SJSA1 (cell line): ENCODE measurements at regions not wholly inside any gene's neighbourhood (a gene's known extent, or its start where the extent isn't known, plus 50 kb on each side); places are given as distances from the start of the nearest gene placed in this dataset.

Experiments used
- DNase-seq, 2 experiments: peaks; one replicate each; pipeline ENCODE4 v3.0.0-alpha.2; 2015 to 2020; ENCODE audit warnings: low spot score in 2 of 2, low read depth in 1 of 2
- H3K27ac ChIP-seq: fragments of 250-450 bp; sonication (Bioruptor Pico); 2 replicates; pipeline ENCODE4 v1.5.1; 2020; ENCODE audit warnings: mild to moderate bottlenecking, moderate library complexity
- H3K27me3 ChIP-seq: fragments of 250-450 bp; sonication (Bioruptor Pico); replicated peaks from 2 replicates; pipeline ENCODE4 v1.5.1; 2020; ENCODE audit warnings: mild to moderate bottlenecking, moderate library complexity
- H3K36me3 ChIP-seq: fragments of 250-450 bp; sonication (Bioruptor Pico); 2 replicates; pipeline ENCODE4 v1.5.1; 2020; ENCODE audit warnings: mild to moderate bottlenecking
- H3K4me1 ChIP-seq: fragments of 250-450 bp; sonication (Bioruptor Pico); replicated peaks from 2 replicates; pipeline ENCODE4 v1.6.1; 2021; ENCODE audit warnings: mild to moderate bottlenecking
- H3K4me3 ChIP-seq: fragments of 250-450 bp; sonication (Bioruptor Pico); 2 replicates; pipeline ENCODE4 v1.5.1; 2020; ENCODE audit warnings: mild to moderate bottlenecking
- H3K9me3 ChIP-seq: fragments of 250-450 bp; sonication (Bioruptor Pico); replicated peaks from 2 replicates; pipeline ENCODE4 v1.5.1; 2020; ENCODE audit warnings: mild to moderate bottlenecking

- no peaks in the 10 kb centered on the region for H3K4me1 ChIP-seq
- no peak overlapping the region for H3K4me3 ChIP-seq
- H3K27me3 ChIP-seq, result peaks cover 7% of the 10 kb centered on the region; the same call in 1 of the 2 replicates
- no peaks in the 10 kb centered on the region for H3K9me3 ChIP-seq
- H3K36me3 ChIP-seq, result no peaks in the 10 kb centered on the region
- DNase-seq, result no peak
- no peak overlapping the region for H3K27ac ChIP-seq
These were observed 275.9 kb upstream of the SHH start for GRCh38 chr7:156088115-156088514.

- no peak for DNase-seq
- Histone ChIP-seq H3K27ac (no peak overlapping the region), H3K9me3 (no peaks in the 10 kb centered on the region), H3K4me1 (no peaks in the 10 kb centered on the region), H3K4me3 (no peak overlapping the region), H3K36me3 (no peaks in the 10 kb centered on the region), H3K27me3 (peaks cover 13% of the 10 kb centered on the region; the same call in 1 of the 2 replicates)
These were observed 270.1 kb upstream of the SHH start for GRCh38 chr7:156082048-156083040.

DNA sequence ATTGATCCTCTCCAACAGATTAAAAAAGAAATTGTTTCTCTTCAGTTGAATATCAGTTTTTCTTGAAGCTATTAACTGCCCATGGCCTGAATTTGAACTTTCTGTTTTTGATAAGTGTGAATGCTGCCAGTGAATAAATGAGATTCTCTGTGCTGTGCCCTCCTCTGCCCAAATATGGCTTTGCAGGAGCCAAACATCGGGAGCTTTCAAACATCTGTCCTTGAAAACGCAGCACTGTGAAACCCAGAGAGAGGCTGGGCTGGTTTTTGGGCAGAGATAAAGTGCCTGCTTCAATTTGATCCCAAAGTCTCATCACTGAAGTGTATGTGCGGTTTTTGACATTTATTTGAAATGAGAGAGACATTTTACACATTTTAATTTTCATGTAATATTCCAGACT, 268.3 kb upstream of the SHH start:
- H3K4me3 ChIP-seq, result no peak overlapping the region
- peaks cover 11% of the 10 kb centered on the region; the same call in 1 of the 2 replicates for H3K27me3 ChIP-seq
- H3K27ac ChIP-seq, result no peak overlapping the region
- no peaks in the 10 kb centered on the region for H3K36me3 ChIP-seq
- H3K9me3 ChIP-seq, result no peaks in the 10 kb centered on the region
- no peak for DNase-seq
- no peaks in the 10 kb centered on the region for H3K4me1 ChIP-seq

DNA sequence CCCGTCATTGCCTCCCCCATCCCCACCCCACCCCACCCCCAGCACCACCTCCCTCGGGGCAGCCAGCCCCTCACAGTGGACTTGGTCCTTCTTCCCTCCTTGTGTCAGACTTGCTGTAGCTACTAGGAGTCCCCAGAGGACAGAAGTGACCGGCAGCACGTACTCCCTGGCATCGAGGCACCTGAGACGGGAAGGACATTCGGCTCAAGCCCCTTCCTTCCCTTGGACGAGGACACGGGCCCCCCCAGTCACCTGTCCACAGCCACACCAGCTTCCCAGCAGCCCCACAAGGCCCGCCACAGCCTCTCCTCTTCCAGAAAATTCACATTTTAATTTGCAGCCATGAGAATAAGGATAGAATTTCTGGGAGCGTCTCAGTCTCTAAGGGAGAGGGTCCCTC, 267.8 kb upstream of the SHH start:
- DNase-seq, result no peak
- no peaks in the 10 kb centered on the region for H3K36me3 ChIP-seq

GRCh38 chr7:156079156-156079555, 266.9 kb upstream of the SHH start:
- H3K4me3 ChIP-seq, result no peak overlapping the region
- H3K36me3 ChIP-seq, result no peaks in the 10 kb centered on the region
- no peak overlapping the region for H3K27ac ChIP-seq
- no peak for DNase-seq
- peaks cover 6% of the 10 kb centered on the region; the same call in 1 of the 2 replicates for H3K27me3 ChIP-seq
- no peaks in the 10 kb centered on the region for H3K4me1 ChIP-seq
- no peaks in the 10 kb centered on the region for H3K9me3 ChIP-seq

More for the DNA sequence above, 267.8 kb upstream of the SHH start:
- Histone ChIP-seq H3K27ac (no peak overlapping the region), H3K4me3 (no peak overlapping the region), H3K27me3 (peaks cover 6% of the 10 kb centered on the region; the same call in 1 of the 2 replicates), H3K9me3 (no peaks in the 10 kb centered on the region), H3K4me1 (no peaks in the 10 kb centered on the region)

DNA sequence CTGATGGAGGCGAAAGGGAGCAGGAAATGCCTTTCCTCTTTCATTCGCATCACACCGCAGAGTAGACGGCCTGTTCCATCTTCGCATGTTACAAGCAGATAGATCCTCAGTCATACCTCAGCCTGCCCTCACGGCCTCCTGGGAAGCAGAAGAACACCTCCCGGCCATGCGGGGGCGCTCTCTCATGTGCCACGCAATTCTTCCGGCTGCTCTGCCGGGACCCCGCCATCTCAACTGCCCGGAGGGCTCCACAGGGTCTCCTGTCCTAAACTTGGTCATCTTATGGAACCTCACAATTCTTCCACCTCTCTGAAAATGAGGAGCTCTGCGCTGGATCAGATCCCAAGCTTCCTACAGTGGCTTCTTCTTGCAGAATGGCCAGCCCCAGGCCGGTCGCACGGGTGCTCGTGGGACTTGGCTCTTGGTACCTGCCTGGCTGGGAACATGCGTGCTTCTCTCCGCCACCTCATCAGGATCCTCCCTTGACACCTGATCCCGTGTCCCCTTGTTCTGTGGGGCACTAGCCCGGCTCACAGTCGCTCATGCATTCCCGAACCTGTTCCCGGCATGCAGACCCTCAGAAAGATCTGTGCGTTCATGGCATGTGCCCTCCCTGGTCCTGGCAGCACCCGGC, 262.8 kb upstream of the SHH start:
- H3K9me3 ChIP-seq, result no peaks in the 10 kb centered on the region
- no peaks in the 10 kb centered on the region; the same call in 1 of the 2 replicates for H3K27me3 ChIP-seq
- H3K36me3 ChIP-seq, result no peaks in the 10 kb centered on the region
- H3K27ac ChIP-seq, result no peak overlapping the region
- H3K4me3 ChIP-seq, result no peak overlapping the region
- no peak for DNase-seq
- no peaks in the 10 kb centered on the region for H3K4me1 ChIP-seq

DNA sequence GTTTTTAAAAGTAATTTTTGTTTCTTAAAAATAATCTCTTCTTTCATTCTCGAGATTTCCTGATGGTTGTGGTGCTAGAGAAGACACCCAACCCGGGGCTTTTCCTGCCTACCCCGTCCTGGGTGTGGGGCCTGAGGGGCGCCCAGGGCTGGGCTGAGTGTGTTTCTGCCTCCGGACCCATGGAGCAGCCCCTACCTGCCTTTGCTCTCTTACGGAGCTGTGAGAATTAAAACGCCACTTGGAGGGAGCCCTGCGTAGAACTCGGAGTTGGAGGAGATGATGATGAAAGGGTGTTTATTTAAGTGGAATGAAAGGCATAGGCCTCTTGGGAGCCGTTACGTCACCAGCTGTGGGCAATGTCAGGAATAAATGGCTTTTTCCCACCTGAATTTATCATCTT, 261.8 kb upstream of the SHH start:
- DNase-seq, result no peak
- no peaks in the 10 kb centered on the region for H3K9me3 ChIP-seq
- no peaks in the 10 kb centered on the region for H3K36me3 ChIP-seq
- H3K27ac ChIP-seq, result no peak overlapping the region
- H3K4me1 ChIP-seq, result no peaks in the 10 kb centered on the region
- H3K27me3 ChIP-seq, result no peaks in the 10 kb centered on the region; the same call in 1 of the 2 replicates
- no peak overlapping the region for H3K4me3 ChIP-seq

DNA sequence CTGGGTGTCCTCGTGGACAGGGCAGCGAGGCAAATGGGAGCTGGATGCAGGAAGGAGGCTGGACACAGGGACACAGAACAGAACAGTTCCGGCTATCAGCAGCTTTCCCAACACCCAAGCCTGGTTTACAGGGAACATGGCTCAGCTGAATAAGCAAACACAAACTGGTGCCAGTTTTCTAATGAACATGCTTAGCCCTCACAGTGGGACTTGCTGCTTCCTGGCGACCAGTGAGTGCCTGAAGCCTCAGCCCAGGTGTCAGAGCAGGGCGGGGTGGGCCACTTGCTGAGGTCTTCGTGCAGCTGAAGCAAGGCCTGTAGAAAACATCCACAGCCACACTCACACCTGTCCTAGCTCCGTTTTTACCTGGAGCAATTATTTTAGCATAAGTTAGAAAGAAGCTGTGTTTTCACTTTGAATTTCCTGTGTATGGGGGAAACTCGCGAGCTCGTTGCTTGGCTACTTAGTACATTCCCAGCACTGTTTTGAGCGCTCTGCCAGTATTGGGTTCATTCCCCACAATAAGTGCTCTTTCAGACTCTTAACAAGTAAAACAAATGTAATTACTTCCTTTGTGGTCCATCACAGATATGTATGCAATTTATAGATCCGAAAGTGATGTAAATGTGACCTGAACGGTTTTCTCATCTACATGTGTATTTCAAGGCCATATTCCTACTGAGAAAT, 261.2 kb upstream of the SHH start:
- no peak overlapping the region for H3K4me3 ChIP-seq
- no peak for DNase-seq
- no peak overlapping the region for H3K27ac ChIP-seq
- no peaks in the 10 kb centered on the region for H3K4me1 ChIP-seq
- H3K9me3 ChIP-seq, result no peaks in the 10 kb centered on the region
- H3K36me3 ChIP-seq, result no peaks in the 10 kb centered on the region
- no peaks in the 10 kb centered on the region; the same call in 1 of the 2 replicates for H3K27me3 ChIP-seq

DNA sequence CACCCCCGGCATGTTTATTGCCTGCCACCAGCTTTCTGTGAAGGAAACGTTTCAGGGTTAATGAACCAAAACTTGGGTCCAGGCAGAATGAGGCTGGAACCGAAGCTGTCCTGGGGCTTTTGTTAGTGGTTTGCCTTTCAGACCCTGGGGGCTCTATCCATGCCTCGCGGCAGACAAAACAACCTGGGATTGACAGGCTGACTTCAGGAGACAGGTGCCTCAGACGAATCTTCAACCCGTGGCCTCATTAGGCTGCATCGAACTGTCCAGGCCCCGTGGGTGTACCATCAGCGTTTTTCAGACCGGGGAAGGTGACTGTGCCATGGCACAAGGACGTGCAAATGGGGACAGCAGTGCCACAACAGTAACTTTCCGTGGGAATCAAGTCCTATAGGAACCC, 259.3 kb upstream of the SHH start:
- no peak for DNase-seq
- H3K27me3 ChIP-seq, result peaks cover 6% of the 10 kb centered on the region; the same call in 1 of the 2 replicates
- H3K4me1 ChIP-seq, result no peaks in the 10 kb centered on the region
- H3K36me3 ChIP-seq, result no peaks in the 10 kb centered on the region
- no peak overlapping the region for H3K27ac ChIP-seq
- no peaks in the 10 kb centered on the region for H3K9me3 ChIP-seq
- H3K4me3 ChIP-seq, result no peak overlapping the region

- Histone ChIP-seq H3K9me3 (no peaks in the 10 kb centered on the region), H3K36me3 (no peaks in the 10 kb centered on the region), H3K4me1 (peaks cover 8% of the 10 kb centered on the region), H3K27ac (no peak overlapping the region), H3K4me3 (no peak overlapping the region), H3K27me3 (peaks cover 6% of the 10 kb centered on the region; the same call in 1 of the 2 replicates)
- no peak for DNase-seq
These were observed 257.6 kb upstream of the SHH start for GRCh38 chr7:156069891-156070290.

GRCh38 chr7:156067156-156067555, 254.9 kb upstream of the SHH start:
- no peak overlapping the region for H3K27ac ChIP-seq
- H3K36me3 ChIP-seq, result no peaks in the 10 kb centered on the region
- H3K9me3 ChIP-seq, result no peaks in the 10 kb centered on the region
- H3K4me1 ChIP-seq, result peaks cover 13% of the 10 kb centered on the region
- DNase-seq, result no peak
- H3K4me3 ChIP-seq, result no peak overlapping the region
- peaks cover 6% of the 10 kb centered on the region; the same call in 1 of the 2 replicates for H3K27me3 ChIP-seq

DNA sequence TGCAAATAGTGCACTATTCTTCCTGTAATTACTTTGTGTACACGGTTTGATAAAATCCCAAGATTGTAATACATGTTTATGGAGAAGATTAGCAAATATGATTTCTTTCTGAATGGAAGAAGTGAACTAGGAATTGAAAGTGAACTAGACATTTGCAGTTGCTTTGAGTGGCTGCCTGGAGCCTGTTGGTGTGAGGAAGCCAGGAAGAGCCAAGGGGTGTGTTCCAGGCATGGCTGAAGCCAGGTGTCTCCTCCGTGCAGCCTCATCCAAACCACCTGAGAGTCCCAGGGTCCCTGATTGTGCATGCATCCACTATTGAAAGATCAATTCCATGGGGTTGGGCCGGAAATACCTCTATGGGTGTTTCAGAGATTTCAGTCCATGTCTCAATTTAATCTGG, 253.1 kb upstream of the SHH start:
- H3K27ac ChIP-seq, result no peak overlapping the region
- H3K9me3 ChIP-seq, result no peaks in the 10 kb centered on the region
- no peaks in the 10 kb centered on the region for H3K36me3 ChIP-seq
- H3K4me3 ChIP-seq, result no peak overlapping the region
- DNase-seq, result no peak
- H3K27me3 ChIP-seq, result peaks cover 6% of the 10 kb centered on the region; the same call in 1 of the 2 replicates
- H3K4me1 ChIP-seq, result peaks cover 13% of the 10 kb centered on the region

GRCh38 chr7:156064971-156065386, 252.7 kb upstream of the SHH start:
- Histone ChIP-seq H3K27ac (no peak overlapping the region), H3K27me3 (peaks cover 6% of the 10 kb centered on the region; the same call in 1 of the 2 replicates), H3K4me1 (peaks cover 13% of the 10 kb centered on the region), H3K9me3 (no peaks in the 10 kb centered on the region), H3K4me3 (no peak overlapping the region), H3K36me3 (no peaks in the 10 kb centered on the region)
- peak in 1 of 2 experiments; percentile 17 for DNase-seq
